Neural cell (in vitro differentiated cells): ENCODE measurements at regions not wholly inside any gene's neighbourhood (a gene's known extent, or its start where the extent isn't known, plus 50 kb on each side); places are given as distances from the start of the nearest gene placed in this dataset.
"Not testable (repeated sequence)": the region's sequence is repeated elsewhere in the genome, so short reads cannot be mapped to it uniquely, and the experiment has no call there.

Source experiments
- H2AFZ ChIP-seq: fragments of 200-600, 300-800 bp; sonication (generic), shearing (Covaris generic); 2 replicates; pipeline ENCODE4 v1.6.0; 2014; ENCODE audit warnings: low read depth, mild to moderate bottlenecking, antibody characterized with exemption, low read length, moderate library complexity
- H3F3A ChIP-seq: fragments of 200-600 bp; shearing (Covaris generic); 2 replicates; pipeline ENCODE4 v1.6.1; 2016; ENCODE audit warnings: mild to moderate bottlenecking, moderate library complexity, mixed read lengths, antibody characterized with exemption, low read length; ENCODE audit not compliant: insufficient read depth, poor library complexity, severe bottlenecking
- H3K27ac ChIP-seq: fragments of 200-600, 300-800 bp; sonication (generic), shearing (Covaris generic); 2 replicates; pipeline ENCODE4 v1.5.1; 2014; ENCODE audit warnings: mild to moderate bottlenecking, low read length, moderate library complexity
- H3K27me3 ChIP-seq: fragments of 300-800, 200-600 bp; sonication (generic), shearing (Covaris generic); 2 replicates; pipeline ENCODE4 v1.6.0; 2014; ENCODE audit warnings: mild to moderate bottlenecking, low read depth, low read length, moderate library complexity; ENCODE audit not compliant: insufficient read depth
- H3K36me3 ChIP-seq: fragments of 300-800, 200-600 bp; sonication (generic), shearing (Covaris generic); 2 replicates; pipeline ENCODE4 v1.5.1; 2014; ENCODE audit warnings: mild to moderate bottlenecking, antibody characterized with exemption, low read length, moderate library complexity; ENCODE audit not compliant: insufficient read depth
- H3K4me2 ChIP-seq: fragments of 300-800, 200-600 bp; sonication (generic), shearing (Covaris generic); 2 replicates; pipeline ENCODE4 v1.6.0; 2014; ENCODE audit warnings: mild to moderate bottlenecking, low read length
- H3K4me3 ChIP-seq: fragments of 300-800, 200-600 bp; sonication (generic), shearing (Covaris generic); 2 replicates; pipeline ENCODE4 v1.5.1; 2014; ENCODE audit warnings: mild to moderate bottlenecking, low read length, moderate library complexity
- H3K79me2 ChIP-seq: fragments of 200-600 bp; shearing (Covaris generic); replicated peaks from 2 replicates; pipeline ENCODE4 v1.6.0; 2014; ENCODE audit warnings: mild to moderate bottlenecking, low read length, moderate library complexity; ENCODE audit not compliant: insufficient read depth
- H3K9ac ChIP-seq: fragments of 300-800, 200-600 bp; sonication (generic), shearing (Covaris generic); 2 replicates; pipeline ENCODE4 v1.6.1; 2016; ENCODE audit warnings: mild to moderate bottlenecking, low read length, mixed read lengths
- H3K9me2 ChIP-seq: fragments of 200-600 bp; shearing (Covaris generic); 2 replicates; pipeline ENCODE4 v1.6.1; 2016; ENCODE audit warnings: mild to moderate bottlenecking, low read length, mixed read lengths; ENCODE audit not compliant: insufficient read depth
- H3K9me3 ChIP-seq: fragments of 200-600, 300-800 bp; sonication (generic), shearing (Covaris generic); 2 replicates; pipeline ENCODE4 v1.6.1; 2016; ENCODE audit warnings: mild to moderate bottlenecking, mixed run types, low read length, moderate library complexity, mixed read lengths
- H4K20me1 ChIP-seq: fragments of 200-600 bp; shearing (Covaris generic); 2 replicates; pipeline ENCODE4 v1.6.1; 2016; ENCODE audit warnings: mild to moderate bottlenecking, mixed run types; ENCODE audit not compliant: insufficient read depth
- EP300 ChIP-seq: fragments of 450-650 bp; conservative IDR thresholded peaks from 2 replicates; pipeline ENCODE4 v1.6.1; 2014; ENCODE audit warnings: antibody characterized with exemption, mild to moderate bottlenecking, moderate library complexity; ENCODE audit not compliant: poor library complexity, severe bottlenecking
- EZH2 ChIP-seq: fragments of 200-600, 300-800 bp; shearing (Covaris generic), sonication (generic); IDR thresholded peaks from 2 replicates; pipeline ENCODE4 v1.6.1; 2014; ENCODE audit warnings: antibody characterized with exemption, low read length, borderline replicate concordance, mild to moderate bottlenecking; ENCODE audit not compliant: insufficient read depth, poor library complexity, severe bottlenecking
- MXI1 ChIP-seq: fragments of 450-650 bp; conservative IDR thresholded peaks from 2 replicates; pipeline ENCODE4 v1.6.1; 2014; ENCODE audit warnings: antibody characterized with exemption, mild to moderate bottlenecking; ENCODE audit not compliant: poor library complexity, severe bottlenecking
- RAD21 ChIP-seq: fragments of 450-650 bp; conservative IDR thresholded peaks from 2 replicates; pipeline ENCODE4 v1.6.1; 2014; ENCODE audit warnings: antibody characterized with exemption, mild to moderate bottlenecking, moderate library complexity
- TAF1 ChIP-seq: IDR thresholded peaks from 2 replicates; pipeline ENCODE4 v1.6.1; 2012; ENCODE audit warnings: low read depth
- TF ChIP-seq, protein P1 (sequence below): fragments of 450-650 bp; IDR thresholded peaks from 2 replicates; pipeline ENCODE4 v1.5.1; 2014; ENCODE audit warnings: antibody characterized with exemption, mild to moderate bottlenecking, moderate library complexity; ENCODE audit not compliant: poor library complexity, severe bottlenecking
- TF ChIP-seq, protein P2 (sequence below): IDR thresholded peaks from 2 replicates; pipeline ENCODE4 v1.6.1; 2012; ENCODE audit warnings: borderline replicate concordance

DNA sequence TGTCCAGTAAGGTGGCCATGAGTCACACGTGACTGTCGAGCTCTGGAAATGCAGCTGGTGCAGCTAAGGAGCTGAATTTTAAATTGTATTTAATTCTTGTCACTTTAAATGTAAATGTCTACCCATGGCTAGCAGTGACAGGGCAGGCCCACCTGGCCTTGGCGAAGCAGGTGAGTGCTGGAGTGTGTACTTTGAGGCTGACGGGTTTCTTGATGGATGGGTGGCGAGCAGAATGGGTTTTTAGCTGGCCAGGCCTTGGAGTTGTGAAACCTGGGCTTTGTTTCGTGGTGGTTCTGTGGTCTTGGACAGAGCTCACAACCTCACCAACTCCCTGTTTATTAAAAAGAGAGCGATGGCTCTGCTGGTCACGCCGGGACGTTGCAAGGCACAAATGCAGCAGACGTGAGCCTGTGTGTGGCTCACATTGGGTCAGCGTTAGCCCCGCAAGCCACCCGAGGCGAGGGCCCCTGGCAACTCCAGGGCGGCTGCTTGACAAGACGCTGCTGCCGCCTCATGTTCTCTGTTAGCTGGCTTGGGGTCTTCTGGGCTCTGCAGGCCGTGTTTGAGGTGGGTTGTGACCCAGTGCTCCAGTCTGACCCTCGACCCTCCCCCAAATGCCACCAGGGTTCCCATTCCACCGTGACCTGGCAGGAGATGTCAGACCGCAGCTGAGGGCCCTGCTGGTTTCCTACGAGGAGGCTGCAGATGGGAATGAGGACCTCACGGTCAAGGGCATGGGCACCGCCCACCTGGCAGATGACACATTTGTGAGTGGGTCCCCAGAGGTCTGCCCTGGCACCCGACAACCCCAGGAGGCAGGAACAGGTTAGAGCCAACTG is 184.1 kb upstream of the ZNF469 start:
- H3K9ac ChIP-seq, H3K27ac ChIP-seq, H3K27me3 ChIP-seq, H3K79me2 ChIP-seq, H3K36me3 ChIP-seq, H2AFZ ChIP-seq, H3K4me3 ChIP-seq, H3K9me3 ChIP-seq, H3K9me2 ChIP-seq, H3K4me2 ChIP-seq, H3F3A ChIP-seq, H4K20me1 ChIP-seq: not testable (repeated sequence)

- not testable (repeated sequence) for H3F3A ChIP-seq, H3K36me3 ChIP-seq, H4K20me1 ChIP-seq, H3K9me2 ChIP-seq, H3K27ac ChIP-seq, H3K4me3 ChIP-seq, H3K79me2 ChIP-seq, H3K9ac ChIP-seq, H3K4me2 ChIP-seq, H3K27me3 ChIP-seq, H2AFZ ChIP-seq, H3K9me3 ChIP-seq
Measured at GRCh38 chr16:88199296-88200153, 183.2 kb upstream of the ZNF469 start.

GRCh38 chr16:88200154-88200895 is 182.4 kb upstream of the ZNF469 start:
- H3K36me3 ChIP-seq, H3K4me3 ChIP-seq, H3K4me2 ChIP-seq, H2AFZ ChIP-seq, H3K27ac ChIP-seq, H4K20me1 ChIP-seq, H3K79me2 ChIP-seq, H3K9ac ChIP-seq, H3K27me3 ChIP-seq, H3F3A ChIP-seq, H3K9me2 ChIP-seq, H3K9me3 ChIP-seq: not testable (repeated sequence)

- no peaks in the 10 kb centered on the region for H3K9me3 ChIP-seq
- no peak overlapping the region for H2AFZ ChIP-seq
- TF ChIP-seq RAD21 (no peak), EZH2 (no peak), TAF1 (no peak), MXI1 (no peak), EP300 (no peak)
- TF ChIP-seq, protein P1, sequence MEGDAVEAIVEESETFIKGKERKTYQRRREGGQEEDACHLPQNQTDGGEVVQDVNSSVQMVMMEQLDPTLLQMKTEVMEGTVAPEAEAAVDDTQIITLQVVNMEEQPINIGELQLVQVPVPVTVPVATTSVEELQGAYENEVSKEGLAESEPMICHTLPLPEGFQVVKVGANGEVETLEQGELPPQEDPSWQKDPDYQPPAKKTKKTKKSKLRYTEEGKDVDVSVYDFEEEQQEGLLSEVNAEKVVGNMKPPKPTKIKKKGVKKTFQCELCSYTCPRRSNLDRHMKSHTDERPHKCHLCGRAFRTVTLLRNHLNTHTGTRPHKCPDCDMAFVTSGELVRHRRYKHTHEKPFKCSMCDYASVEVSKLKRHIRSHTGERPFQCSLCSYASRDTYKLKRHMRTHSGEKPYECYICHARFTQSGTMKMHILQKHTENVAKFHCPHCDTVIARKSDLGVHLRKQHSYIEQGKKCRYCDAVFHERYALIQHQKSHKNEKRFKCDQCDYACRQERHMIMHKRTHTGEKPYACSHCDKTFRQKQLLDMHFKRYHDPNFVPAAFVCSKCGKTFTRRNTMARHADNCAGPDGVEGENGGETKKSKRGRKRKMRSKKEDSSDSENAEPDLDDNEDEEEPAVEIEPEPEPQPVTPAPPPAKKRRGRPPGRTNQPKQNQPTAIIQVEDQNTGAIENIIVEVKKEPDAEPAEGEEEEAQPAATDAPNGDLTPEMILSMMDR, result no peak
- TF ChIP-seq, protein P2, sequence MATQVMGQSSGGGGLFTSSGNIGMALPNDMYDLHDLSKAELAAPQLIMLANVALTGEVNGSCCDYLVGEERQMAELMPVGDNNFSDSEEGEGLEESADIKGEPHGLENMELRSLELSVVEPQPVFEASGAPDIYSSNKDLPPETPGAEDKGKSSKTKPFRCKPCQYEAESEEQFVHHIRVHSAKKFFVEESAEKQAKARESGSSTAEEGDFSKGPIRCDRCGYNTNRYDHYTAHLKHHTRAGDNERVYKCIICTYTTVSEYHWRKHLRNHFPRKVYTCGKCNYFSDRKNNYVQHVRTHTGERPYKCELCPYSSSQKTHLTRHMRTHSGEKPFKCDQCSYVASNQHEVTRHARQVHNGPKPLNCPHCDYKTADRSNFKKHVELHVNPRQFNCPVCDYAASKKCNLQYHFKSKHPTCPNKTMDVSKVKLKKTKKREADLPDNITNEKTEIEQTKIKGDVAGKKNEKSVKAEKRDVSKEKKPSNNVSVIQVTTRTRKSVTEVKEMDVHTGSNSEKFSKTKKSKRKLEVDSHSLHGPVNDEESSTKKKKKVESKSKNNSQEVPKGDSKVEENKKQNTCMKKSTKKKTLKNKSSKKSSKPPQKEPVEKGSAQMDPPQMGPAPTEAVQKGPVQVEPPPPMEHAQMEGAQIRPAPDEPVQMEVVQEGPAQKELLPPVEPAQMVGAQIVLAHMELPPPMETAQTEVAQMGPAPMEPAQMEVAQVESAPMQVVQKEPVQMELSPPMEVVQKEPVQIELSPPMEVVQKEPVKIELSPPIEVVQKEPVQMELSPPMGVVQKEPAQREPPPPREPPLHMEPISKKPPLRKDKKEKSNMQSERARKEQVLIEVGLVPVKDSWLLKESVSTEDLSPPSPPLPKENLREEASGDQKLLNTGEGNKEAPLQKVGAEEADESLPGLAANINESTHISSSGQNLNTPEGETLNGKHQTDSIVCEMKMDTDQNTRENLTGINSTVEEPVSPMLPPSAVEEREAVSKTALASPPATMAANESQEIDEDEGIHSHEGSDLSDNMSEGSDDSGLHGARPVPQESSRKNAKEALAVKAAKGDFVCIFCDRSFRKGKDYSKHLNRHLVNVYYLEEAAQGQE, result no peak
- no peaks in the 10 kb centered on the region for H3F3A ChIP-seq
- no peaks in the 10 kb centered on the region for H3K27me3 ChIP-seq
- H3K27ac ChIP-seq, result no peak overlapping the region
- no peaks in the 10 kb centered on the region for H3K36me3 ChIP-seq
- H3K79me2 ChIP-seq, result no peaks in the 10 kb centered on the region
- no peak overlapping the region for H3K4me2 ChIP-seq
- H4K20me1 ChIP-seq, result no peaks in the 10 kb centered on the region
- no peaks in the 10 kb centered on the region for H3K9me2 ChIP-seq
- no peak overlapping the region for H3K4me3 ChIP-seq
- no peak overlapping the region for H3K9ac ChIP-seq
Measured at GRCh38 chr16:88200896-88201185, 181.9 kb upstream of the ZNF469 start.

GRCh38 chr16:88201611-88202010 is 181.1 kb upstream of the ZNF469 start:
- not testable (repeated sequence) for H3K9me3 ChIP-seq, H3K36me3 ChIP-seq, H3K4me3 ChIP-seq, H3K4me2 ChIP-seq, H3K79me2 ChIP-seq, H3K27me3 ChIP-seq, H3K27ac ChIP-seq, H4K20me1 ChIP-seq, H3K9ac ChIP-seq, H3K9me2 ChIP-seq, H3F3A ChIP-seq, H2AFZ ChIP-seq
